Ectodermal cell (in vitro differentiated cells): ENCODE measurements at regions not wholly inside any gene's neighbourhood (a gene's known extent, or its start where the extent isn't known, plus 50 kb on each side); places are given as distances from the start of the nearest gene placed in this dataset.

Experiments
- H3K27ac ChIP-seq: 2 replicates; pipeline ENCODE4 v1.7.0; 2013; ENCODE audit warnings: mild to moderate bottlenecking, low read depth, low read length; ENCODE audit not compliant: insufficient read depth, poor library complexity, severe bottlenecking
- H3K27me3 ChIP-seq: 2 replicates; pipeline ENCODE4 v1.7.0; 2013; ENCODE audit warnings: mild to moderate bottlenecking, low read length; ENCODE audit not compliant: insufficient read depth, control insufficient read depth, poor library complexity, severe bottlenecking
- H3K36me3 ChIP-seq: one replicate; pipeline ENCODE4 v1.7.0; 2013; ENCODE audit warnings: low read length; ENCODE audit not compliant: control insufficient read depth, insufficient read depth
- H3K4me1 ChIP-seq: one replicate; pipeline ENCODE4 v1.7.0; 2013; ENCODE audit warnings: low read length; ENCODE audit not compliant: control insufficient read depth, insufficient read depth
- H3K4me3 ChIP-seq: 2 replicates; pipeline ENCODE4 v1.7.0; 2013; ENCODE audit warnings: low read depth, low read length, control low read depth; ENCODE audit not compliant: insufficient read depth
- H3K9me3 ChIP-seq: 2 replicates; pipeline ENCODE4 v1.7.0; 2013; ENCODE audit warnings: mild to moderate bottlenecking, low read length, moderate library complexity; ENCODE audit not compliant: control insufficient read depth
- WGBS, 2 experiments: methylation state at CpG; one replicate each; pipeline ENCODE4 v1.1.7; 2013; ENCODE audit warnings: missing lambda C conversion rate in 2 of 2; 5-methylcytosine and 5-hydroxymethylcytosine counted together

DNA sequence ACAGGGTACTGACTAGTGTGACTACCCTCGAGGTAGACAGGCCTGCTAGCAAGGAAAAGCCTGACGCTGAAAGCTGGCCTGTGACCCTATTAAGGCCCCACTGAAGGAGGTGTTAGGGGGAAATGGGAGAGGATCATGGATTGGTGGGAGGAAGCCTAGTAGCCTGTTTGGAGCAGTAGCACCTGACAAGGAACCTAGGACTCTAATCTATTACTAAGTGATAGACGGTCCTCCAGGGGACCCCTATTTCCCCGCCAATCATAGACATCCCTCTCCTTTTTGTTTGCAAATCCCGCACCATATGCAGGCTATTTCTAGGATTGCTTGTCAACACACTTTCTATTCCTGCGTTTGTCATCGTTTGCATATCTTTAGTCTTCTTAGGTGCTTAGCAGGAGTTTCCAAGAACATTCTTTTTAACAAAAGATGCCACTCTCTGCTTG lies 1338.8 kb upstream of the MIR17HG start:
- no peaks in the 10 kb centered on the region for H3K4me1 ChIP-seq
- 15 to 24% methylated on average over 7 of the region's 7 CpGs for WGBS, 2 experiments
- H3K36me3 ChIP-seq, result no peaks in the 10 kb centered on the region
- H3K27me3 ChIP-seq, result no peaks in the 10 kb centered on the region
- no peak overlapping the region for H3K4me3 ChIP-seq
- no peak overlapping the region for H3K27ac ChIP-seq
- no peaks in the 10 kb centered on the region for H3K9me3 ChIP-seq

DNA sequence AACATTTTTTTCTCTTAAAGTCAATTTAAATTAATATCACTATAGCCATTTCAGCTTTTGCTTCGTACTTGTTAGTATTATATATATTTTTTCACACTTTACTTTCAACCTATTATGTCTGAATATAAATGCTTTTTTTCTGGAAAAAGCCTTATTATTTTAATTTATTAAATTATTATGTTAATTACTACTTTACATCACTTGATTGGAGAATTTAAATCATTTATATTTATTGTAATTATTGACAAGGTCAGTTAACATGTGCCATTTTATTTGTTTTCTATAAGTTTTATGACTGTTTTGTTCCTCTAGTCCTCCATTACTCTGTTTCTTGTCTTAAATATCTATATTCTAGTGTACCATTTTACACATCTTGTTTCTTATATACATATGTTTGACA lies 1333.4 kb upstream of the MIR17HG start:
- no peaks in the 10 kb centered on the region for H3K36me3 ChIP-seq

DNA sequence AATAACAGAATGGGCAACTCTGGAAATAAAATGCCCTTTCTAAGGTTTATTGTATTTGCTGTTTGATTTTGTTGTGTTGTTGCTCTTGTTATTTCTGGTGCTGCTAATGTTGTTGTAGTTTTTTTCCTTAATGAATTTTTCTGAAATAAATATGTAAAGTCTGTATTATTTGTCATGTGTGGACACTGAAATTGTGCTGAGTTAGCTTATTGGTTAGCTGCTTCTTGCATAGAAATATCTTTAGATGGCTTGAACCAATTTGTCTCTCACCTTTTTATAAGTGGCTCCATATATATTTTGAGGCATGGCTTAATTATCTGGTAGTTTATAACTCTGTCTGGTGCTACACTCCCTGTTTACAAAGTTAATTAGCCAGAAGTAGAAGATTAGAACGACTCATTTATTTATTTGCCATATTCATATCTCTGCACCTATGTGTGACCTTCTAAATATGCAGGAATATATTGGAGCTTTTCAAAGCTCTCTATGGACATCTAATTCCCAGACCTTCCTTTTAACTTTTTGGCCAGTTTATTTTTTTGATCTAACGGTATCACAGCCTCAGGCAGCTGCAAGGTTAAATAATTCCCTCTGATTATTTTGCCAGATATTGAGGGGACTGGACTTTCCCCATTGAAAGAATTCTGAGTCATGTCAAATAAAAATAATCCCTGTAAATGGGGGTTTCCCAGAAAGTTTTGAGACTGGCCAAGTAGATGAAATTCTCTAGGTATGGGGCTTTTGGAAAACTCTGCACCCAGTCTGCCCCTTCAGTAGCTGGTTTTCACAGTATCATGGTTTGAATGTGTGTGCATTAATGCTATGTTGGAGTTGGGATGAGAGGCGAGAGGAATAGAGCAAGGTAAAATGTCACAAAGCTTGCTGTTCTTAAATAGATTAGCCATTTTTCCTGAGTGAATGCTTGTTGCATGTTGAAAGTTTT lies 1331.7 kb upstream of the MIR17HG start:
- no peak overlapping the region for H3K27ac ChIP-seq
- WGBS, 2 experiments, result 90 to 93% methylated on average over 3 of the region's 3 CpGs
- no peak overlapping the region for H3K4me3 ChIP-seq

More for the DNA sequence above, 1333.4 kb upstream of the MIR17HG start:
- no peak overlapping the region for H3K27ac ChIP-seq
- no peaks in the 10 kb centered on the region for H3K27me3 ChIP-seq
- no CpG with 5 or more reads among the region's 1 CpG for WGBS, 2 experiments
- H3K9me3 ChIP-seq, result no peaks in the 10 kb centered on the region
- no peak overlapping the region for H3K4me3 ChIP-seq
- H3K4me1 ChIP-seq, result no peaks in the 10 kb centered on the region

DNA sequence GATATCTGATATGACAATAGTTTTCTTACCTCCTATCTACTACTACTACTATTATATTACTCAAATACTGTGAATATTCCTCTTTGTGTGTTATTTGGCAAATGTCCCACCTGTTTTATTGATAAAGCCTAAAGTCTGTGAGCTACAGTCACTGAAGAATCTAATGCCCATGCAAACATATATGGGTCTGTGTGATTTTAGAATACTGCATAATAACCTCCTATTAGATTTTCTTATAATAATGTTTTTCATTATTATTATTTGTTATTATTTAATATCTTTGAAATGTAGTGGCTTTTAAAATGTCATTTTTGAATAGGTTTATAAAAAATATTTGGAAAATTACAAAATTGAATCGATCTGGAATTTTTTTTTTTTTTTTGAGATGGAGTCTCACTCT lies 1330.8 kb upstream of the MIR17HG start:
- Histone ChIP-seq H3K27me3 (no peaks in the 10 kb centered on the region), H3K9me3 (no peaks in the 10 kb centered on the region), H3K4me3 (no peak overlapping the region), H3K27ac (no peak overlapping the region), H3K36me3 (no peaks in the 10 kb centered on the region), H3K4me1 (no peaks in the 10 kb centered on the region)
- 91 to 100% methylated on average over 1 of the region's 1 CpG for WGBS, 2 experiments

More for the DNA sequence above, 1331.7 kb upstream of the MIR17HG start:
- Histone ChIP-seq H3K36me3 (no peaks in the 10 kb centered on the region), H3K27me3 (no peaks in the 10 kb centered on the region), H3K9me3 (no peaks in the 10 kb centered on the region), H3K4me1 (no peaks in the 10 kb centered on the region)

DNA sequence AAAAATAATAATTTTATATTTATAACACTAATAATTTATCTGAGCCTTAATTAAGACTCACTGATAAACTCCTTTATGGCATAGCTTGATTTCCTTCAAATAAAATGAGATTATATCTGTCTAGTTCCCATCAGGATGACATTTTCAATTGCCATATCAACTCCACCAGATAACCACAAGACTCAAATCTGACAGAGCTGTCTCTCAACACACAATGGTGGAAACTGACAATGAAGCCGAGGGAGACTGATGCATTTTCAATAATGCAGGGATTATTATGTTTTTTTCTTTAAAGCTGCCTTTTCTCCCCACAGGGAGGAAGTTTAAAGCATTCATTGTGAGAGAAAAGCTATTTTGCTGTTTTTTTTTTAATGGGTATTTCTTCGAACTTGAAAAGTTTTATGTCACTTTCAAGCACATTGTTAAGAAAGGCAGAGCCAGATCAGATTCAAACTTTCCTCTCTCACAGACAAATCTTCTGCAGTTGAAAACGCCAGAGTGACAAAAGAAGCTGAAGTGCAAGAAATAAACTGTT lies 1326.9 kb upstream of the MIR17HG start:
- 89 to 94% methylated on average over 3 of the region's 3 CpGs for WGBS, 2 experiments
- H3K27ac ChIP-seq, result no peak overlapping the region
- H3K9me3 ChIP-seq, result no peaks in the 10 kb centered on the region
- H3K4me1 ChIP-seq, result no peaks in the 10 kb centered on the region
- no peak overlapping the region for H3K4me3 ChIP-seq
- no peaks in the 10 kb centered on the region for H3K27me3 ChIP-seq
- no peaks in the 10 kb centered on the region for H3K36me3 ChIP-seq

DNA sequence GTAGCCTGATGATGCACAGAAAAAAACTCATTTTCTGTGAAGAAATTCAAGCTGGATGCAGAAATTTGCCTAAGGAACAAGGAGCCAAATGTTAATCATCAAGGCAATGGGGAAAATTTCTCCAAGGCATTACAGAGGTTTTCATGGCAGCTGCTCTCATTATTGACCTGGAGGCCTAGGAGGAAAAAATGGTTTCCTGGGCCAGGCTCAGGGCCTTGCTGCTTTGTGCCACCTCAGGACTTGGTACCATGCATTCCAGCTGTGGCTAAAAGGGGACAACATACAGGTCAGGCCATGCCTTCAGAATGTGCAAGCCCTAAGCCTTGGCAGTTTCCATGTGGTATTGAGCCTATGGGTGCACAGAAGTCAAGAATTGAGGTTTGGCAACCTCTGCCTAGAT lies 1320.1 kb upstream of the MIR17HG start:
- Histone ChIP-seq H3K27ac (no peak overlapping the region), H3K9me3 (no peaks in the 10 kb centered on the region), H3K4me3 (no peak overlapping the region), H3K36me3 (no peaks in the 10 kb centered on the region), H3K4me1 (no peaks in the 10 kb centered on the region), H3K27me3 (no peaks in the 10 kb centered on the region)

DNA sequence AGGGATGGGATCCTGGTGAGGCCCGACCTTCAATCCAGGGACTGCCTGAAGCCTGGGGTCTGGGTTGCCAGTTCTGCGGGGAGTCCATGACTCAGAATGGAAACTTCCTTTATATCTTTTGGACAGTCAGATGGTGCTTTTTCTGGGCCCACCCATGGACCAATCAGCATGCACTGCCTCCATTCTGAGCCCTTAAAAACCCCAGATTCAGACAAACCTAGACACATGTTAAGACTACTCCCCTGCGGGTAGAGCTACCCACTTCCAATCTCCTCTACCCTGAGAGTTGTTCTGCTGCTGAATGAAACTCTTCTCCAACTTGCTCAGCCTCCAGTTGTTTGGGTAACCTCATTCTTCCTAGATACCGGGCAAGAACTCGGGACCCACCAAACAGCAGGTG lies 1315.2 kb upstream of the MIR17HG start:
- H3K27me3 ChIP-seq, result no peaks in the 10 kb centered on the region
- no peak overlapping the region for H3K4me3 ChIP-seq
- H3K9me3 ChIP-seq, result no peaks in the 10 kb centered on the region
- no peaks in the 10 kb centered on the region for H3K36me3 ChIP-seq
- H3K27ac ChIP-seq, result no peak overlapping the region
- 92 to 94% methylated on average over 5 of the region's 5 CpGs for WGBS, 2 experiments
- no peaks in the 10 kb centered on the region for H3K4me1 ChIP-seq

DNA sequence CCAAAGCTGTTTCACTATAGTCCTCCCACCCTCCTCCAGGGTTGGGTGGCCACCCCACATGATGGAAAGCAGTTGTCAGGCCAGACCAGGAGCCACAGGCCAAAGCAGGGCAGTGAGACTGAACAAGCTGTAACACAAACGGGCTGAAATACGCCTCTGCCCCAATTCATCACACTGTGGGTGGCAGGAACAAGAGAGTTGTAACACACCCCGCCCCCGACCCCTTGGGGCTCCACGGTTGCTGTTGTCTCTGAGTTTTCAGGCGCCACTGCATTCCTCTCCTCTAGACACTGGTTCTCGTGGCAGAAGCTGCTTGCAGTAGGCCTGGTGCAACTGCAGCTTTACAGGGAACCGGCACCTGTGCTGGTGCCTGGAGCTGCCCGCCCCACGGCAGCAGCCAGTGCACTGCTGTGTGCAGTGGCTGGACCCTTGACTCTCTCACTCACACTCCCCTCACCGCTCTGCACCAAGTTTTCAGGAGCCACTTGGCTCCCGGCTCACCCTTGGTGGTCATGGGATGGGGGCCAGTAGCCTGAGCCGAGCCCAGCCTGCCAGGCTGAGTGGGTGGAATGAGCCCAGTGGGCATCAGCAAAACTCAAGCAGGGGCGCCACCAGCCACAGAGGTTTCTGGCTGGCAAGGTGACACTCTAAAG lies 1314.5 kb upstream of the MIR17HG start:
- H3K4me3 ChIP-seq, result no peak overlapping the region
- H3K36me3 ChIP-seq, result no peaks in the 10 kb centered on the region
- H3K27me3 ChIP-seq, result no peaks in the 10 kb centered on the region
- no peaks in the 10 kb centered on the region for H3K4me1 ChIP-seq
- H3K9me3 ChIP-seq, result no peaks in the 10 kb centered on the region
- no peak overlapping the region for H3K27ac ChIP-seq
- WGBS, 2 experiments, result 89% methylated on average over 14 of the region's 14 CpGs

DNA sequence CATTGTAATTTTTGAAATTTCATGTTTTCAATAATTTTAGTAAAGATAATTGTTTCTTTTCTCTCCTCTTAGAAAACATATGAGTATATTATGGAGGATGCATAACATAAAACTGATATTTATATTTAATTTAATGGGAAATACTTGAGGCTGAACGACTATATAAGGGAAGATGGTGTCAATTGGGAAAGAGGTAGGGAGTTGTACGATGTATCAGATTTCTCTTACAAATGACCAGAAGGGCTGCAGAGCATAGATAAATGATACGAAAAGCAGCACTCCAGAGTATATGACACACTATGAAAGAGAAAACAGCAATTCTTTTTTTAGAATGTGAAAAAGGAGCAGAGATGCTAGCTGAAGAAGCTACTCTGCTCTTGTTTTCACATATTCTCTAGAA lies 1308.0 kb upstream of the MIR17HG start:
- Histone ChIP-seq H3K9me3 (no peaks in the 10 kb centered on the region), H3K4me1 (no peaks in the 10 kb centered on the region), H3K27me3 (no peaks in the 10 kb centered on the region), H3K36me3 (no peaks in the 10 kb centered on the region), H3K4me3 (no peak overlapping the region), H3K27ac (no peak overlapping the region)
- 91 to 95% methylated on average over 3 of the region's 3 CpGs for WGBS, 2 experiments

DNA sequence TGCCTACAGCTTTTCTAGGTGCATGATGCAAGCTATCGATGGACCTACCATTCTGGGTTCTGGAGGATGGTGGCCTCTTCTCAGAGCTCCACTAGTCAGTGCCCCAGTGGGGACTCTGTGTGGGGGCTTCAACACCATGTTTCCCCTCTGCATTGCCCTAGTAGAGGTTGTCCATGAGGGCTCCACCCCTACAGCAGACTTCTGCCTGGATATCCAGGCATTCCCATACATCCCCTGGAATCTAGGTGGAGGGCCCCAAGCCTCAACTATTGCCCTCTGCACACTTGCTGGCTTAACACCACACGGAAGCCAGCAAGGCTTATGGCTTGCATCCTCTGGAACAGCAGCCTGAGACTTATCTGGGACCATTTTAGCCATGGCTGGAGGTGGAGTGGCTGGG lies 1299.9 kb upstream of the MIR17HG start:
- H3K36me3 ChIP-seq, result peaks cover 4% of the 10 kb centered on the region
- H3K4me3 ChIP-seq, result no peak overlapping the region
- no peak overlapping the region for H3K27ac ChIP-seq
- H3K4me1 ChIP-seq, result no peaks in the 10 kb centered on the region
- H3K9me3 ChIP-seq, result peaks cover 6% of the 10 kb centered on the region
- 92 to 94% methylated on average over 2 of the region's 2 CpGs for WGBS, 2 experiments
- H3K27me3 ChIP-seq, result no peaks in the 10 kb centered on the region
